ENCODE measurements at regions not wholly inside any gene's neighbourhood (a gene's known extent, or its start where the extent isn't known, plus 50 kb on each side); places are given as distances from the start of the nearest gene placed in this dataset.

DNA sequence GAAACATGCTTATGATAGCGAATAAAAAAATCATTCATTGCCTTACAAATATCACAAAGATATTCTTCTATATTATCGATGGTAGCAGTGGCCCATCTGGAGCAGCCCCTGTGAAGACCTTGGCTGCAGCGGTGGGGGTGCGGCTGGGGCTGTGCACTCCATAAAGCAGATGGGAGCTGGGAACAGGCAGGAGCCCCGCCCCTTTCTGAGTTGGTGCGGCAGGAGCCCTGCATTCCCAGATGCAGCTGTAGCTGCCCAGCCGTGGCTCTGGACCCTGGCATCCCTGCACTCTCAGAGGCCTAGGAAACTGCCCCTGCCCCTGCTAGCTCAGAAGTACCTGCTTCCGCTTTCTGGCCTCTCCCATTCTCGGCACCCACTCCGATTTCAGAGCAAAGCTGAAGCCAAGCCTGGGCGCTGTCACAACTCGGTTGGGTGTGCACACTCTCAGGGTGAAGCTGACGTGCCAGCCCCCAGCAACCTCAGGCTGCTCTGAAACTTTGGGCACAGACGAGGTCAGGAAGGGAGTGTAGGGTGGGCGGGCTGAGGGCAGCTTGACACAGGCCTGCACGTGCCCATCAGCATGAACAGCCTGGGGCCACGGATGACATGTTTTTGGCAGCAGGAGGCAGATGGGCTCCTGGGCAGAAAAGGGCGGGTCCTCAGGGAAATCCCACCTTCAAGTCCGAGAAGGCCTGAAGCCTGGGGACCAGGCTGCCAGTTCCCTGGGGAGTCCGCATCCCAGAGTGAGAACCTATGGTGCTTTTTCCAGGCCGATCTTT is 1440.8 kb upstream of the ACO1 start:
- no peak overlapping the region for H2BK5ac ChIP-seq (ENCODE audit: insufficient read length, low read length)
- H3K23me2 ChIP-seq (ENCODE audit: insufficient read length, low read depth, low read length, poor library complexity, severe bottlenecking), result no peaks in the 10 kb centered on the region
- H3K14ac ChIP-seq (ENCODE audit: insufficient read depth, low read length), result no peak overlapping the region
- H4K91ac ChIP-seq (ENCODE audit: insufficient read length, low read depth, low read length), result no peak overlapping the region
- H3K79me2 ChIP-seq (ENCODE audit: insufficient read depth, low read length), result no peaks in the 10 kb centered on the region
- H4K5ac ChIP-seq (ENCODE audit: insufficient read length, low read depth, low read length), result no peak overlapping the region
- H3T11ph ChIP-seq (ENCODE audit: low read length), result no peak overlapping the region
- H2BK12ac ChIP-seq (ENCODE audit: insufficient read length, low read depth, low read length), result no peak overlapping the region
- no CpG with 5 or more reads among the region's 21 CpGs for WGBS (ENCODE audit: extremely low coverage, insufficient read length, low lambda C conversion rate)
- Mint-ChIP-seq H3K27me3 (ENCODE audit: low read depth) (no peaks in the 10 kb centered on the region), H3K27ac (no peak overlapping the region), H3K4me3 (no peak overlapping the region), H3K4me1 (no peaks in the 10 kb centered on the region), H3K9me3 (peaks cover 2 to 3% of the 10 kb centered on the region in 2 experiments; a peak in 4 of 5 replicates), H3K36me3 (ENCODE audit: insufficient read depth in 1 of 3, low read depth in 3 of 3) (no peaks in the 10 kb centered on the region; a peak in 1 of 7 replicates)
- H3K23ac ChIP-seq (ENCODE audit: insufficient read length, low read depth, low read length), result no peak overlapping the region
- H3K79me1 ChIP-seq (ENCODE audit: insufficient read depth, low read depth, low read length, poor library complexity, severe bottlenecking), result no peaks in the 10 kb centered on the region
- DNase-seq, result no peak
- TF ChIP-seq, protein P1, sequence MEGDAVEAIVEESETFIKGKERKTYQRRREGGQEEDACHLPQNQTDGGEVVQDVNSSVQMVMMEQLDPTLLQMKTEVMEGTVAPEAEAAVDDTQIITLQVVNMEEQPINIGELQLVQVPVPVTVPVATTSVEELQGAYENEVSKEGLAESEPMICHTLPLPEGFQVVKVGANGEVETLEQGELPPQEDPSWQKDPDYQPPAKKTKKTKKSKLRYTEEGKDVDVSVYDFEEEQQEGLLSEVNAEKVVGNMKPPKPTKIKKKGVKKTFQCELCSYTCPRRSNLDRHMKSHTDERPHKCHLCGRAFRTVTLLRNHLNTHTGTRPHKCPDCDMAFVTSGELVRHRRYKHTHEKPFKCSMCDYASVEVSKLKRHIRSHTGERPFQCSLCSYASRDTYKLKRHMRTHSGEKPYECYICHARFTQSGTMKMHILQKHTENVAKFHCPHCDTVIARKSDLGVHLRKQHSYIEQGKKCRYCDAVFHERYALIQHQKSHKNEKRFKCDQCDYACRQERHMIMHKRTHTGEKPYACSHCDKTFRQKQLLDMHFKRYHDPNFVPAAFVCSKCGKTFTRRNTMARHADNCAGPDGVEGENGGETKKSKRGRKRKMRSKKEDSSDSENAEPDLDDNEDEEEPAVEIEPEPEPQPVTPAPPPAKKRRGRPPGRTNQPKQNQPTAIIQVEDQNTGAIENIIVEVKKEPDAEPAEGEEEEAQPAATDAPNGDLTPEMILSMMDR (conservative IDR thresholded peaks at IDR 0.05), result no peak
- no peaks in the 10 kb centered on the region for H3K9me3 ChIP-seq (ENCODE audit: control insufficient read depth, low read depth, low read length)
- H2AK5ac ChIP-seq (ENCODE audit: insufficient read length, low read length), result no peak overlapping the region
- no peak overlapping the region for H3K18ac ChIP-seq (ENCODE audit: insufficient read length, low read depth, low read length)
- H2BK15ac ChIP-seq (ENCODE audit: low read depth, low read length), result no peak overlapping the region
- no peak overlapping the region for H4K8ac ChIP-seq (replicated peaks; ENCODE audit: insufficient read length, low read depth, low read length)
- H3K27ac ChIP-seq (ENCODE audit: insufficient read length, low read depth, low read length), result no peak overlapping the region
- no peak overlapping the region for H3K4ac ChIP-seq (ENCODE audit: low read depth, low read length)
- H3K56ac ChIP-seq (ENCODE audit: insufficient read length, low read depth, low read length), result no peak overlapping the region
- H3K9ac ChIP-seq (ENCODE audit: extremely low read depth, insufficient read length, low read length), result no peak overlapping the region
- no peak overlapping the region for H2BK20ac ChIP-seq (ENCODE audit: low read depth, low read length, poor library complexity, severe bottlenecking)
- H4K20me1 ChIP-seq (ENCODE audit: control insufficient read depth, insufficient read depth, insufficient read length), result no peaks in the 10 kb centered on the region
- H3K4me2 ChIP-seq (ENCODE audit: insufficient read depth, insufficient read length, low read length), result no peak overlapping the region
- no peaks in the 10 kb centered on the region for H3K4me1 ChIP-seq (ENCODE audit: insufficient read depth, low read length)
- no peak overlapping the region for H2AFZ ChIP-seq (ENCODE audit: low read length)
- H2BK120ac ChIP-seq (ENCODE audit: low read depth, low read length, poor library complexity, severe bottlenecking), result no peak overlapping the region
- no peaks in the 10 kb centered on the region for H3K27me3 ChIP-seq (ENCODE audit: insufficient read depth, low read length)

Measured in H9 (cell line).